Right atrium auricular region (tissue), 2 donors: ENCODE measurements at regions not wholly inside any gene's neighbourhood (a gene's known extent, or its start where the extent isn't known, plus 50 kb on each side); places are given as distances from the start of the nearest gene placed in this dataset.

Experiments
- DNase-seq: peaks from one replicate; pipeline ENCODE4 v3.0.0-alpha.2; 2019; ENCODE audit warnings: low spot score
- H3K27ac ChIP-seq, 2 donors: fragments of 200-600 bp; sonication (generic); 1 replicate in 1 of 2; 2 replicates in 1 of 2; pipeline ENCODE4 v1.5.1; 2016 to 2019
- H3K27me3 ChIP-seq, 2 donors: fragments of 200-600 bp; sonication (generic); one replicate each; pipeline versions ENCODE4 v1.5.1 to v1.6.0; 2017 to 2019
- H3K36me3 ChIP-seq: fragments of 200-600 bp; sonication (generic); one replicate; pipeline ENCODE4 v1.5.1; 2016
- H3K4me1 ChIP-seq, 2 donors: fragments of 200-600 bp; sonication (generic); one replicate each; pipeline versions ENCODE4 v1.5.1 to v1.6.0; 2017 to 2019
- H3K4me3 ChIP-seq, 2 donors: fragments of 200-600 bp; sonication (generic); 1 replicate in 1 of 2; 2 replicates in 1 of 2; pipeline ENCODE4 v1.5.1; 2017 to 2019; ENCODE audit warnings: mild to moderate bottlenecking in 1 of 2, moderate library complexity in 1 of 2
- H3K9me3 ChIP-seq, 2 donors: fragments of 200-600 bp; sonication (generic); one replicate each; pipeline ENCODE4 v1.5.1; 2019
- TF ChIP-seq, protein P1 (sequence below), 2 donors: fragments of 200-600 bp; sonication (generic); IDR thresholded peaks; one replicate each; pipeline ENCODE4 v1.5.1; 2019; ENCODE audit warnings: antibody characterized with exemption in 2 of 2

DNA sequence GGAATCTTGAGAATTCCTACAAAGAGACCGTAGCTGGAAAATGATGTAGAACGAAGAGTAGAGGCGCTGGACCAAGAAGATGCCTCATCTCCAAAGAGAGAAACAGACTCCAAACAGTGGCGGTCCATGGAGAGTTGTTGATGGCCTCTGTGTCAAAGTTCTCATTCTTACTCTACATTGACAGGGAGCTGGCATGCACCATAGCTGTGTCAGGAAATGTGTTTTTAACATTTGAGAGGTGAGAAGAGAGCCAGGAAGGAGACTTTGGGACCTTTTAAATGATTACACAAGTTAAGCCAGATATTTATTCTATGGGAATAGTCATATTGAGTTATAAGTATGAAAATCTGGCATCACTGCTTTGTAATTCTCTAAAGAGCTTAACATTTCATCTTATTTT lies 61.5 kb upstream of the FERD3L start:
- Histone ChIP-seq H3K27me3 (no peaks in the 10 kb centered on the region), H3K9me3 (no peaks in the 10 kb centered on the region), H3K27ac (no peak overlapping the region), H3K36me3 (no peaks in the 10 kb centered on the region), H3K4me1 (no peaks in the 10 kb centered on the region), H3K4me3 (no peak overlapping the region)
- DNase-seq = no peak
- TF ChIP-seq, protein P1, sequence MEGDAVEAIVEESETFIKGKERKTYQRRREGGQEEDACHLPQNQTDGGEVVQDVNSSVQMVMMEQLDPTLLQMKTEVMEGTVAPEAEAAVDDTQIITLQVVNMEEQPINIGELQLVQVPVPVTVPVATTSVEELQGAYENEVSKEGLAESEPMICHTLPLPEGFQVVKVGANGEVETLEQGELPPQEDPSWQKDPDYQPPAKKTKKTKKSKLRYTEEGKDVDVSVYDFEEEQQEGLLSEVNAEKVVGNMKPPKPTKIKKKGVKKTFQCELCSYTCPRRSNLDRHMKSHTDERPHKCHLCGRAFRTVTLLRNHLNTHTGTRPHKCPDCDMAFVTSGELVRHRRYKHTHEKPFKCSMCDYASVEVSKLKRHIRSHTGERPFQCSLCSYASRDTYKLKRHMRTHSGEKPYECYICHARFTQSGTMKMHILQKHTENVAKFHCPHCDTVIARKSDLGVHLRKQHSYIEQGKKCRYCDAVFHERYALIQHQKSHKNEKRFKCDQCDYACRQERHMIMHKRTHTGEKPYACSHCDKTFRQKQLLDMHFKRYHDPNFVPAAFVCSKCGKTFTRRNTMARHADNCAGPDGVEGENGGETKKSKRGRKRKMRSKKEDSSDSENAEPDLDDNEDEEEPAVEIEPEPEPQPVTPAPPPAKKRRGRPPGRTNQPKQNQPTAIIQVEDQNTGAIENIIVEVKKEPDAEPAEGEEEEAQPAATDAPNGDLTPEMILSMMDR (IDR thresholded peaks at IDR 0.05) = no peak

DNA sequence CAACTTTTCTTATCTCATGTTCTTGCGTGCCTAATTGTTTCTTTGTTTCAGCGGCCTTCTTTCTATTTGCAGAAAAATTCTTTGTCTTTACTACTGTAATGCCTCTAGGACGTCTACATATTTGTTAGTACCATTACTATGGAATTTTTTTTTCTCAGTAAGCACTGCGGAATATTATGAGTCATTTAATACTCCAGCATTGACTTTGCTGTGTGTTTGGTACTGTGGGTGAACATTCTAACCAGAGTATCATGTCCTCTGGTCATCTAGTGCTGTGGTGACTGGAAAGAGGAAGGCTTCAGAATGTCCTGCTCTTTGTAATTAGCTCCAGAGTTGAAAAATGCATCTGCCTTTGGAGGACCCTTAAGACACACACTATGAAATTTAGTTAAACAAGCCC lies 58.5 kb upstream of the FERD3L start:
- H3K36me3 ChIP-seq = no peaks in the 10 kb centered on the region
- TF ChIP-seq, protein P1 (IDR thresholded peaks at IDR 0.05) = no peak
- DNase-seq = no peak

DNA sequence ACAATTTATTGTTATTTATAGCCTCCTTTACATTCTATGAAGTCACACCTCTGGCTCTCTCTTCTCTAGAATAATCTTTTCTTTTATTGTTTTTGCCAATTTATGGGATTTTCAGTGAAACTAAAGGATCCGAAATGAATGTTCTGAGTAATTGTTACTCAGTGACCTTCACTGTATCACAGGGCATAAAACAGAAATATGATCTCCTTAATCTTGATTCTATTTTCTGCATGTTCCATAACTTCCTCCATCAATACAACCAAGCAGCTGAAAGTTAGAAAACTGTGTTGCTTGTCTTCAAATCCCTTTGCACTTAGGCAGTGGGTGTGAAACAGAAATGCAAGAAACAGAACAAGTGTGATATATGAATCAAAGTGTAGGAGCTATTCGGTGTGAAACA lies 57.4 kb upstream of the FERD3L start:
- no peaks in the 10 kb centered on the region for H3K27me3 ChIP-seq
- H3K27ac ChIP-seq = no peak overlapping the region
- H3K36me3 ChIP-seq = no peaks in the 10 kb centered on the region
- DNase-seq = no peak
- H3K4me3 ChIP-seq = no peak overlapping the region
- H3K4me1 ChIP-seq = no peaks in the 10 kb centered on the region
- TF ChIP-seq, protein P1 (IDR thresholded peaks at IDR 0.05) = no peak
- no peaks in the 10 kb centered on the region for H3K9me3 ChIP-seq

More for the DNA sequence above, 58.5 kb upstream of the FERD3L start:
- Histone ChIP-seq H3K9me3 (no peaks in the 10 kb centered on the region), H3K27me3 (no peaks in the 10 kb centered on the region), H3K27ac (no peak overlapping the region), H3K4me3 (no peak overlapping the region), H3K4me1 (no peaks in the 10 kb centered on the region)
